Skeletal muscle tissue (tissue), 3 donors: ENCODE measurements at regions not wholly inside any gene's neighbourhood (a gene's known extent, or its start where the extent isn't known, plus 50 kb on each side); places are given as distances from the start of the nearest gene placed in this dataset.
"Not testable (repeated sequence)": the region's sequence is repeated elsewhere in the genome, so short reads cannot be mapped to it uniquely, and the experiment has no call there.

Experiments
- H3K27ac ChIP-seq: one replicate; pipeline ENCODE4 v1.7.0; 2013; ENCODE audit warnings: mild to moderate bottlenecking, low read depth, low read length, inconsistent platforms
- H3K27me3 ChIP-seq, 3 donors: one replicate each; pipeline ENCODE4 v1.7.0; 2013; ENCODE audit warnings: low read length in 3 of 3; ENCODE audit not compliant: control insufficient read depth in 3 of 3, insufficient read depth in 3 of 3
- H3K36me3 ChIP-seq, 3 donors: one replicate each; pipeline ENCODE4 v1.7.0; 2013; ENCODE audit warnings: low read length in 3 of 3; ENCODE audit not compliant: control insufficient read depth in 3 of 3, insufficient read depth in 3 of 3
- H3K4me1 ChIP-seq, 3 donors: one replicate each; pipeline ENCODE4 v1.7.0; 2013; ENCODE audit warnings: low read length in 3 of 3, mild to moderate bottlenecking in 3 of 3; ENCODE audit not compliant: control insufficient read depth in 3 of 3, insufficient read depth in 3 of 3
- H3K4me3 ChIP-seq, 3 donors: one replicate each; pipeline ENCODE4 v1.7.0; 2013; ENCODE audit warnings: low read length in 3 of 3
- H3K9ac ChIP-seq, 3 donors: one replicate each; pipeline ENCODE4 v1.7.0; 2013; ENCODE audit warnings: low read length in 3 of 3, mild to moderate bottlenecking in 3 of 3, moderate library complexity in 2 of 3, low read depth in 1 of 3
- H3K9me3 ChIP-seq, 3 donors: one replicate each; pipeline ENCODE4 v1.7.0; 2013; ENCODE audit warnings: low read length in 3 of 3; ENCODE audit not compliant: control insufficient read depth in 3 of 3
- donor health status: Osteomylitis.

- Histone ChIP-seq H3K27ac (no peak overlapping the region), H3K36me3 (no peaks in the 10 kb centered on the region)
These were observed 335.3 kb upstream of the DEFB115 start for GRCh38 chr20:30922129-30922528.

GRCh38 chr20:30937790-30938189 lies 319.7 kb upstream of the DEFB115 start:
- Histone ChIP-seq H3K4me3 (no peak overlapping the region), H3K9ac (no peak overlapping the region), H3K27ac (no peak overlapping the region), H3K4me1 (no peaks in the 10 kb centered on the region), H3K27me3 (no peaks in the 10 kb centered on the region), H3K36me3 (no peaks in the 10 kb centered on the region), H3K9me3 (no peaks in the 10 kb centered on the region)

More at GRCh38 chr20:30922129-30922528, 335.3 kb upstream of the DEFB115 start:
- Histone ChIP-seq H3K4me3 (no peak overlapping the region), H3K27me3 (no peaks in the 10 kb centered on the region), H3K9ac (no peak overlapping the region), H3K9me3 (no peaks in the 10 kb centered on the region), H3K4me1 (no peaks in the 10 kb centered on the region)

- no peaks in the 10 kb centered on the region for H3K9me3 ChIP-seq
- H3K9ac ChIP-seq: no peak overlapping the region
- no peaks in the 10 kb centered on the region for H3K27me3 ChIP-seq
- H3K4me1 ChIP-seq: no peaks in the 10 kb centered on the region
- H3K36me3 ChIP-seq: no peaks in the 10 kb centered on the region
- no peak overlapping the region for H3K4me3 ChIP-seq
- no peak overlapping the region for H3K27ac ChIP-seq
These were observed 307.7 kb upstream of the DEFB115 start for GRCh38 chr20:30949761-30950160.

DNA sequence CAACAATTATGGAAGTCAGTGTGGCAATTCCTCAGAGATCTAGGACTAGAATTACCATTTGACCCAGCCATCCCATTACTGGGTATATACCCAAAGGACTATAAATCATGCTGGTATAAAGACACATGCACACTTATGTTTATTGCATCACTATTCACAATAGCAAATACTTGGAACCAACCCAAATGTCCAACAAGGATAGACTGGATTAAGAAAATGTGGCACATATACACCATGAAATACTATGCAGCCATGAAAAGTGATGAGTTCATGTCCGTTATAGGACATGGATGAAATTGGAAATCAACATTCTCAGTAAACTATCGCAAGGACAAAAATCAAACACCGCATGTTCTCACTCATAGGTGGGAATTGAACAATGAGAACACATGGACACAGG lies 306.4 kb upstream of the DEFB115 start:
- not testable (repeated sequence) for H3K27ac ChIP-seq, H3K4me1 ChIP-seq, H3K9me3 ChIP-seq, H3K27me3 ChIP-seq, H3K9ac ChIP-seq, H3K4me3 ChIP-seq, H3K36me3 ChIP-seq

DNA sequence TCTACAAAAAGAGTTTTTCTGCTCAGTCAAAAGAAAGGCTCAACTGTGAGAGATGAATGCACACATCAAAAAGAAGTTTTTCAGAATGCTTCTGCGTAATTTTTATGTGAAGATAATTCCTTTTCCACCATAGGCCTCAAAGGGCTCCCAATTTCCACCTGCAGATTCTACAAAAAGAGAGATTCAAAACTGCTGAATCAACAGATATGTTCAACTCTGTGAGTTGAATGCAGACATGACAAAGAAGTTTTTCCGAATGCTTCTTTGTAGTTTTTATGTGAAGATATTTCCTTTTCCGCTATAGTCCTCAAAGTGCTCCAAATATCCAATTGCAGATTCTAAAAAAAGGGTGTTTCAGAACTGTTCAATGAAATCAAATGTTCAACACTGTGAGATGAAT lies 300.8 kb upstream of the DEFB115 start:
- H3K27me3 ChIP-seq, H3K9ac ChIP-seq, H3K27ac ChIP-seq, H3K4me1 ChIP-seq, H3K9me3 ChIP-seq, H3K4me3 ChIP-seq, H3K36me3 ChIP-seq: not testable (repeated sequence)

GRCh38 chr20:30959208-30959607 lies 298.3 kb upstream of the DEFB115 start:
- H3K9ac ChIP-seq, H3K9me3 ChIP-seq, H3K27me3 ChIP-seq, H3K27ac ChIP-seq, H3K4me3 ChIP-seq, H3K4me1 ChIP-seq, H3K36me3 ChIP-seq: not testable (repeated sequence)

DNA sequence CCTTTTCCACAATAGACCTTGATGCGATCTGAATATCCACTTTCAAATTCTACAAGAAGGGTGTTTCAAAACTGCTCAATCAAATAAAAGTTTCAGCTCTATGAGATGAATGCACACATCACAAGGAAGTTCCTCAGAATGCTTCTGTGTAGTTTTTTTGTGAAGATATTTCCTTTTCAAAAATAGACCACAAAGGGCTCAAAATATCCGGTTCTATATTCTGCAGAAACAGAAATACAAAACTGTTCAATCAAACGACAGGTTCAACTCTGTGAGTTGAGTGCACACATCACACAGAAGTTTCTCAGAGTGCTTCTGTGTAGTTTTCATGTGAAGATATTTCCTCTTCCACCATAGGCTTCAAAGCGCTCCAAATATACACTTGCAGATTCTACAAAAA lies 293.9 kb upstream of the DEFB115 start:
- Histone ChIP-seq H3K4me3 (no peak overlapping the region), H3K9ac (no peak overlapping the region), H3K4me1 (no peaks in the 10 kb centered on the region), H3K9me3 (peaks cover 0 to 2% (median 0%) of the 10 kb centered on the region in 3 donors), H3K27me3 (no peaks in the 10 kb centered on the region), H3K27ac (no peak overlapping the region), H3K36me3 (no peaks in the 10 kb centered on the region)

- H3K4me3 ChIP-seq, H3K36me3 ChIP-seq, H3K4me1 ChIP-seq, H3K27me3 ChIP-seq, H3K9ac ChIP-seq, H3K9me3 ChIP-seq, H3K27ac ChIP-seq: not testable (repeated sequence)
These were observed 281.6 kb upstream of the DEFB115 start for GRCh38 chr20:30975859-30976258.

GRCh38 chr20:30985386-30985785 lies 272.1 kb upstream of the DEFB115 start:
- Histone ChIP-seq H3K9ac (no peak overlapping the region), H3K4me1 (no peaks in the 10 kb centered on the region), H3K9me3 (no peaks in the 10 kb centered on the region), H3K36me3 (no peaks in the 10 kb centered on the region), H3K4me3 (no peak overlapping the region), H3K27ac (no peak overlapping the region), H3K27me3 (no peaks in the 10 kb centered on the region)
